Activated CD8-positive, alpha-beta T cell treated with anti-CD3 and anti-CD28 coated beads for 36 hours (primary cell): ENCODE measurements at regions not wholly inside any gene's neighbourhood (a gene's known extent, or its start where the extent isn't known, plus 50 kb on each side); places are given as distances from the start of the nearest gene placed in this dataset.

Source experiments
- ATAC-seq: fragments of 200-7000 bp; cut with Tn5 transposase; one replicate; pipeline ENCODE4 v1.10.0; 2021; ENCODE audit warnings: mild to moderate bottlenecking, moderate library complexity
- CTCF ChIA-PET: fragments of 350-600 bp; sonication (Branson Sonifier 250); formaldehyde crosslinking; loops from one replicate; lab custom pipeline; 2021; ENCODE audit warnings: antibody characterized with exemption; lab: Charles Lee
- POLR2A ChIA-PET: fragments of 350-600 bp; sonication (Branson Sonifier 250); formaldehyde crosslinking; loops from one replicate; lab custom pipeline; 2021; ENCODE audit warnings: antibody characterized with exemption; lab: Charles Lee
- DNase-seq: peaks from one replicate; pipeline ENCODE4 v3.0.0-alpha.2; 2020
- H3K27ac Mint-ChIP-seq: one replicate; pipeline ENCODE4 v1.8.0; 2021; ENCODE audit warnings: mild to moderate bottlenecking, mixed read lengths
- H3K27me3 Mint-ChIP-seq: one replicate; pipeline ENCODE4 v1.8.0; 2021; ENCODE audit warnings: mixed read lengths
- H3K36me3 Mint-ChIP-seq: one replicate; pipeline ENCODE4 v1.8.0; 2021; ENCODE audit warnings: low read depth, mixed read lengths
- H3K4me1 Mint-ChIP-seq: one replicate; pipeline ENCODE4 v1.8.0; 2021; ENCODE audit warnings: low read depth, mixed read lengths
- H3K4me3 Mint-ChIP-seq: one replicate; pipeline ENCODE4 v1.8.0; 2021; ENCODE audit warnings: mild to moderate bottlenecking, moderate library complexity, mixed read lengths
- H3K9me3 Mint-ChIP-seq: one replicate; pipeline ENCODE4 v1.8.0; 2021; ENCODE audit warnings: mixed read lengths
- intact Hi-C: fragments of 100-400 bp; cut with micrococcal nuclease; formaldehyde crosslinking; loops from one replicate; pipeline ENCODE4 v1.10.0; 2022
- TF ChIP-seq, protein P1 (sequence below): fragments of 200-600 bp; IDR thresholded peaks from one replicate; pipeline ENCODE4 v1.8.0; 2022; ENCODE audit warnings: antibody characterized with exemption, mild to moderate bottlenecking

DNA sequence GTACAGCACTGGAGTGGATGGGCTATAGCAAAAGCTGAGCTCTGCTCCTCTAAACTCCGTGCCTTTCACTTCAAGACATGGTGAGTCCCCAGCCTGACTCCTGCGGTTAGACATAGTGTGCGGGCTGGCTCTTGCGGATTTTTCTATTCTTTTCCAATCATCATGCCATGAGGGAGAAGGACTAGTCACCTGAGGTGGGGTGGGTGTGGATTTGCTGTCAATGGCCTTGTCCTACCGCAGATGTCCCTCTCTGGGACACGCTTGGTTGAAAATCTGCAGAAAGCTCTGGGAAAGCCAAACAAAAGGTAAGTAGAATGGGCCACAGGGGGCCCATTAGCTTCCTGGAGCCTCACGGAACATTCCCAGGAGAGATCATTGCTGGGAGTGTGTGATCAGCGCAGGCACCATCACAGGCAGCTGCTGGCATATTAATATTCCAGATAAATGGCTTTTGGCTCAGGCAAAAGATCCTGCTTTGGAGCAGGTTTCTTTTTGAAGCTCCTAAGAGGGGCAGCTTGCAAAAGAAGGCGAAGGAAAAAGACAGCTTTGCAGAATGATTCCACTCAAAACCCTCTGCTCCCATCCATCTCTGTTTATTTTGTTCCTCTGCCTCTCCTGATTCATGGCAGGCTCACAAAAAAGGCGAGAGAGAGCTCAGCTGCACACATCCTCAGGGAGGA is 509.0 kb upstream of the ZMIZ1 start:
- ChIA-PET CTCF (interaction anchor here (0.9 kb wide), 1 partner anchor 636 kb away, joined by 3 read pairs; no protein-coding TSS in a partner anchor), POLR2A (no interaction called here)
- Mint-ChIP-seq H3K9me3 (no peaks in the 10 kb centered on the region), H3K36me3 (no peaks in the 10 kb centered on the region), H3K27ac (no peak overlapping the region), H3K27me3 (no peaks in the 10 kb centered on the region), H3K4me1 (no peaks in the 10 kb centered on the region), H3K4me3 (no peak overlapping the region)
- ATAC-seq (no peak), DNase-seq (no peak)
- intact Hi-C loops = no loop called here
- TF ChIP-seq, protein P1, sequence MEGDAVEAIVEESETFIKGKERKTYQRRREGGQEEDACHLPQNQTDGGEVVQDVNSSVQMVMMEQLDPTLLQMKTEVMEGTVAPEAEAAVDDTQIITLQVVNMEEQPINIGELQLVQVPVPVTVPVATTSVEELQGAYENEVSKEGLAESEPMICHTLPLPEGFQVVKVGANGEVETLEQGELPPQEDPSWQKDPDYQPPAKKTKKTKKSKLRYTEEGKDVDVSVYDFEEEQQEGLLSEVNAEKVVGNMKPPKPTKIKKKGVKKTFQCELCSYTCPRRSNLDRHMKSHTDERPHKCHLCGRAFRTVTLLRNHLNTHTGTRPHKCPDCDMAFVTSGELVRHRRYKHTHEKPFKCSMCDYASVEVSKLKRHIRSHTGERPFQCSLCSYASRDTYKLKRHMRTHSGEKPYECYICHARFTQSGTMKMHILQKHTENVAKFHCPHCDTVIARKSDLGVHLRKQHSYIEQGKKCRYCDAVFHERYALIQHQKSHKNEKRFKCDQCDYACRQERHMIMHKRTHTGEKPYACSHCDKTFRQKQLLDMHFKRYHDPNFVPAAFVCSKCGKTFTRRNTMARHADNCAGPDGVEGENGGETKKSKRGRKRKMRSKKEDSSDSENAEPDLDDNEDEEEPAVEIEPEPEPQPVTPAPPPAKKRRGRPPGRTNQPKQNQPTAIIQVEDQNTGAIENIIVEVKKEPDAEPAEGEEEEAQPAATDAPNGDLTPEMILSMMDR = no peak

DNA sequence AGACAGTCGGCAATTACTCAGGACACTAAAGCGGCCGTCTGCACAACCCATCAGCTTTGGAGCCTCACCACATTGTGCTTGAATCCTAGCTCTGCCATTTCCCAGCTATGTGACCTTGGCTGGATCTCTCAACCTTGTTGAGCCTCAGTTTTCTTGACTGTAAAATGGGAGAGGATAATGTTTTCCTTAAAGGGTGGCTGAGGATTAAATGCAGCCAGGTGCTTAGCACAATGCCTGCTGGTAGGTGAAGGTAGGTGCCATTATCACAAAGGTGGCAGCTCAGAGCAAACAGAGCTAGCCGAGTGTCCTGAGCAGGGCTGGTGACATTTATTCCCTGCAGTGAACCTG is 508.5 kb upstream of the ZMIZ1 start:
- TF ChIP-seq, protein P1 = no peak
- H3K27ac Mint-ChIP-seq = no peak overlapping the region
- H3K36me3 Mint-ChIP-seq = no peaks in the 10 kb centered on the region
- peaks cover 1% of the 10 kb centered on the region for H3K27me3 Mint-ChIP-seq
- intact Hi-C loops = no loop called here
- ATAC-seq = no peak
- ChIA-PET POLR2A (no interaction called here), CTCF (interaction anchor here (0.9 kb wide), 1 partner anchor 635 kb away, joined by 3 read pairs; no protein-coding TSS in a partner anchor)
- no peak overlapping the region for H3K4me3 Mint-ChIP-seq
- H3K9me3 Mint-ChIP-seq = no peaks in the 10 kb centered on the region
- DNase-seq = no peak
- H3K4me1 Mint-ChIP-seq = no peaks in the 10 kb centered on the region

DNA sequence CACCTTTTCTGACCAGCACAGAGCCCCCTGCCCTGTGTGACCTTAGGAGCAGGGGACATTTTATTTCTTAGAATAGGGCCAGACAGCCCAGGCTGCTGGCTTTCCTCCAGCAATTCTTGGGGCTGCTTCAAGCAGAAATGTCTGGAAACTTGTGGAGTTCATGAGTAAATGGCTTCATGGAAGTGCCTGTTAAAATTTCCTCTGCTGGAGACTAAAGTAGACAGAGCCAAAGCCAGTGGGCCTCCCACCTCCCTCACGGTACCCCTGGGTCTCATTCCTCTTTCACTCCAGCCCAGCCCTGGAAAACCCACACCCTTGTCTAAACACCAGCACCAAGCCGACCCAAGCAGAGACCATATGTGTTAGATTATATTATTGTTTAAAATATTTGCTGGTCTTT is 505.5 kb upstream of the ZMIZ1 start:
- H3K4me3 Mint-ChIP-seq = no peak overlapping the region
- CTCF ChIA-PET = no interaction called here
- ATAC-seq = no peak
- intact Hi-C loops = no loop called here
- TF ChIP-seq, protein P1 = no peak
- POLR2A ChIA-PET = no interaction called here
- no peak for DNase-seq
- H3K9me3 Mint-ChIP-seq = no peaks in the 10 kb centered on the region
- no peaks in the 10 kb centered on the region for H3K4me1 Mint-ChIP-seq
- no peak overlapping the region for H3K27ac Mint-ChIP-seq
- no peaks in the 10 kb centered on the region for H3K36me3 Mint-ChIP-seq
- H3K27me3 Mint-ChIP-seq = peaks cover 1% of the 10 kb centered on the region

DNA sequence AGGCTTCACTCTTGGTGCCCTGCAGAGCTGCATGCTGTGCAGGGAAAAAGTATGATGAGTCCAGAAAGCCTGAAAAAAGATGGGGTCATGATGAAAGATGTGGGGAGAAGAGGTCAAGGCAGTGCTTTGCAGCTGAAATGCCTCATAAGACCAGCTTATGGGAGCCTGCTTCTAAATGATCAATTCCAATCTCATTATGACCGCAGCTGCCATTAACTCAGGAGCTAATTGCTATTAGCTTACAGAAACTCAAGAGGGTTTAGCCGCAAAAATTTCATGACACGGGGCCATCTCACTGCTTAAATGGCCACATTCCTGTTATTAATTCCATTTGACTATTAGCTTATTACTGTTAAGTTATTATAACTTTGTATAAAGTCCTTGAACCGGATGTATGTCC is 502.9 kb upstream of the ZMIZ1 start:
- Mint-ChIP-seq H3K36me3 (no peaks in the 10 kb centered on the region), H3K4me1 (no peaks in the 10 kb centered on the region), H3K27me3 (peaks cover 1% of the 10 kb centered on the region), H3K9me3 (no peaks in the 10 kb centered on the region), H3K4me3 (no peak overlapping the region), H3K27ac (no peak overlapping the region)
- TF ChIP-seq, protein P1 = no peak
- ATAC-seq (no peak), DNase-seq (no peak)
- ChIA-PET CTCF (no interaction called here), POLR2A (no interaction called here)
- intact Hi-C loops = no loop called here

DNA sequence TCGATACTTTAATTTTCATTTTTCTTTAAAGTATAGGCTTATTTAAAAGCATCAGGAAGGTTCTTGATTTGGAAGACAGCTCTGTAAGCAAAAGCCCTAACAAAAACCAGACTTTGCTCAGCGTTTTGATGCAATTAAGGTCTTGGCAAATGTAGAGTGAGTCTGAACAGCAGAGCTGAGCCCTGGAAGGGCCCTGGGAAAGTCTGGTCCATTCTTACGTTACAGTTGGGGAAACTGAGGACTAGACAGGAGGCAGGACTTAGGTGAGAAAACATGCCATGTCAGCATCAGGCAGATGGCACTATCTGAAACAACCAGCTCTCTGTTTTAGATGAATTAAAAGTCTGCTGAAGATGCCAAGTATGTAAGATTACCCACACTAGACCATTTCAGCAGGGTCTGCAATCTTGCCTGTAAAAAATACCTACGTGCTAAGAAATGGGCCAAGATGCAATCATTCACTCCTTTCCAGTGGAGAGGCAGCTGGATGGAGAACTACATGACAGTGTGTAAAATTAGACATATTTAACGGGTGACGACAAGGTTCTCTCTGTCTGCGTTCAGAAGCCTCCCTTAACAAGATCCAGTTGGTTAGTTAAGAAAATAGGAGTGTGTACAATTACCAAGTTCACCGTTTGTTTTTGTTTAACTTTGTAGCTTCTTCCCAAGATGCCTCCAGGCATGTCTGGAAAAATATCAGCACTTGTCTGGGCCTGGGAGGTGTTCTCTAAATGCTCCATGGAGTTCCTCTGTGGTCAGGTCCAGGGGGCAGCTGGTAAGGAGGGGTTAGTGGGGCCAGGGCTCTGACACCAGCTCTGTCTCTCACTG is 502.3 kb upstream of the ZMIZ1 start:
- DNase-seq = no peak
- no peaks in the 10 kb centered on the region for H3K36me3 Mint-ChIP-seq
- H3K4me1 Mint-ChIP-seq = no peaks in the 10 kb centered on the region
- POLR2A ChIA-PET = no interaction called here
- CTCF ChIA-PET = interaction anchor here (1.5 kb wide), 1 partner anchor 24 kb away, joined by 4 read pairs; no protein-coding TSS in a partner anchor
- no peak overlapping the region for H3K4me3 Mint-ChIP-seq
- peaks cover 1% of the 10 kb centered on the region for H3K27me3 Mint-ChIP-seq
- no peaks in the 10 kb centered on the region for H3K9me3 Mint-ChIP-seq
- TF ChIP-seq, protein P1 = no peak
- H3K27ac Mint-ChIP-seq = no peak overlapping the region
- intact Hi-C loops = no loop called here
- ATAC-seq = no peak
